Epithelial cell of esophagus (primary cell): ENCODE measurements at regions not wholly inside any gene's neighbourhood (a gene's known extent, or its start where the extent isn't known, plus 50 kb on each side); places are given as distances from the start of the nearest gene placed in this dataset.

Source experiments
- DNase-seq: peaks from one replicate; pipeline ENCODE4 v3.0.0; 2010; ENCODE audit warnings: low read depth
- H3K4me3 ChIP-seq: 2 replicates; pipeline ENCODE4 v1.5.1; 2011; ENCODE audit warnings: mild to moderate bottlenecking, low read length, control low read depth
- TF ChIP-seq, protein P1 (sequence below): IDR thresholded peaks from 2 replicates; pipeline ENCODE4 v1.5.1; 2011; ENCODE audit warnings: low read depth, mild to moderate bottlenecking, low read length, control low read depth, inconsistent platforms; ENCODE audit not compliant: insufficient read depth; ENCODE audit errors: missing control alignments

DNA sequence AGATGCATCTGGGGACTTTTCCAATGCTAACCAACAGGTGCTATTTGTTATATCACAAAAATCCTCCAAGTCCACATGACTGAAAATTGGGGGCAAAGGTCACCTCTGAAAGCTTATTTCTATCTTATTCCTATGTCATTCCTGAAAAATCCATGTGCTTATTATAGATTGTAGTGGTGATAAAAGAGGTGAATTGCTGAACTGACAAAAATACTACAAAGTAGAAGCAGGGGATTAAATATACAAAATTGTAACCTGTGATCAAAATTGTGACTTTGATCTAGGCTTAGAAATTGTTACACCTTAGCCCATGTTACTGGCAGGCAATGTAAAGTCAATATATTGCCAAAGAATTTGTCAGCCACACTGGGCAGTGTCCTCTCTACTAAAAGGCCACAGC, 62.3 kb downstream of the IER5 start:
- no peak overlapping the region for H3K4me3 ChIP-seq
- no peak for DNase-seq
- TF ChIP-seq, protein P1, sequence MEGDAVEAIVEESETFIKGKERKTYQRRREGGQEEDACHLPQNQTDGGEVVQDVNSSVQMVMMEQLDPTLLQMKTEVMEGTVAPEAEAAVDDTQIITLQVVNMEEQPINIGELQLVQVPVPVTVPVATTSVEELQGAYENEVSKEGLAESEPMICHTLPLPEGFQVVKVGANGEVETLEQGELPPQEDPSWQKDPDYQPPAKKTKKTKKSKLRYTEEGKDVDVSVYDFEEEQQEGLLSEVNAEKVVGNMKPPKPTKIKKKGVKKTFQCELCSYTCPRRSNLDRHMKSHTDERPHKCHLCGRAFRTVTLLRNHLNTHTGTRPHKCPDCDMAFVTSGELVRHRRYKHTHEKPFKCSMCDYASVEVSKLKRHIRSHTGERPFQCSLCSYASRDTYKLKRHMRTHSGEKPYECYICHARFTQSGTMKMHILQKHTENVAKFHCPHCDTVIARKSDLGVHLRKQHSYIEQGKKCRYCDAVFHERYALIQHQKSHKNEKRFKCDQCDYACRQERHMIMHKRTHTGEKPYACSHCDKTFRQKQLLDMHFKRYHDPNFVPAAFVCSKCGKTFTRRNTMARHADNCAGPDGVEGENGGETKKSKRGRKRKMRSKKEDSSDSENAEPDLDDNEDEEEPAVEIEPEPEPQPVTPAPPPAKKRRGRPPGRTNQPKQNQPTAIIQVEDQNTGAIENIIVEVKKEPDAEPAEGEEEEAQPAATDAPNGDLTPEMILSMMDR: no peak

DNA sequence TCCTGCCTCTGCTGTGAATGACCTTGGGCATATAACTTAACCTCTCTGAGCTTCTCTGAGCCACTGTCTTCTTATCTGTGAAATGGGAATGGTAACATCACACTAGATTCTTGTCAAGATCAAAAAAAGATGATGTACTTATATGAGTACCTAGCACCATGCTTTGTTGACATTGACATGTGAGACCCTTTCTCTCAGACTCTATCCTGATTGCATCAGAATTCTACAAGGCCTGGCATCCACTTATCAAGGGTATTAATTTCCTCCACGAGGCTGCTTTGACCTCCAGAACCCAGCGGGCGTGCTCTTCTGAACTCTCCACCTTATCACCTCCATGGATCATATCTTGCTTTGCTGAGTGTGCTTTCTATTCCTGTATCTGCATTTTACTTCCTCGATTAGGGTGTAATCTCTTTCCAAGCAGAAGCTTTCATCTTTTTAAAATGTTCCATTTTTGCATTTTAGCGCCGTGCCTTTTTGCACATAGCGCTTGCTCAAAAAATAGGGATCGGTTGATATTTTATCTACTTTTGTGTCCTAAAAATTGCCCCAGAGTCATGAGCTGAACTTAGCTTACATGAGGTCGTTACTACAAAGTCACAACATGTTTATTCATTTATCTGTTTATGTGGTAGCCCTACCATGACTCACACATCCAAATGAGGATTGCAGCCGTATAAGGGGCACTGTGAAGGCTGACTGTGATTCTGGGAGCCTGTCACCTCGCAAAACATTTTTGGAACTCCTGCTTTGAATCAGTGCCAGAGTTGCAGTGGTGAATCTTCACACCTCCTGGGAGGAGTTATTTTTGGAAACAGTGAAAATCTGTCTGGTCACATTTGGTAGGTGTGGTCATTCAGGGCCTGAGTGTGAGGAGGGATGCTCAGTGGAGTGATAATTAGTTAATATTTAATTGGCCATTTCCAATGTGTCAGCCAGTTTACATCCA, 63.2 kb downstream of the IER5 start:
- TF ChIP-seq, protein P1: no peak
- H3K4me3 ChIP-seq: no peak overlapping the region
- DNase-seq: no peak

DNA sequence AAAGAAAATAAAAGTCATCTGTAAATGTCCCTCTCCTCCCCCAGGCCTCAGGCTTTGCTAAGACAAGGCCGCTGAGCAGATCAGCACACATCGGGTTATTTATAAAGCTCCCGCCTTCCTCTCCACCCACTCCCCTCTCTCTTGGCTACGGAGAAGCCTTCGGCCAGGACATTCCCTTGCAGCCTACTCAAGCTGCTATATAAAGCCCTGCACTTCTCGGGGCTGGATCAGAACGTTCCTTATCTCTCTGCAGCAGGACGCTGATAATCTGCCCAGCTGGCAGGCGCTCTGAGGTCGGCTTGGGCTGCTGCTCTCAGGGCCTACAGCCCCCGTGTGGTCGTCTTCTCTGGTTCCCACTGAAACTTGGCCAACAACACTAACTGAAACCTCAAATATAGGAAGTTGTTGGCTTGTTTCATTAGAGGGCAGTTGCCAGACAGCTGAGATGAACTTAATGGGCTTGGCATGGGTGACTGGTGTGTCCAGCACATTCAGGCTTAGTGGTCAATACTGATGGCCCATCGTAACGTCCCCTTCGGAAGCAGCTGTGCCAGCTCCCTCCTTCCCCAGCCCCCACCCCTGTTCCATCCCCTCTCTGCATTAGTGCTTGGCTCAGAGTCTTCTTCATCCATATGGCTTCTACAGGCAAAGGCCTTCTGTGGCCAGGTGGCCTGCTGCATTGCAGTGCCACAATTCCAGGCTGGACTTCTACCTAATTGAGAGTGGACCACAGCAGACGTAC, 64.6 kb downstream of the IER5 start:
- TF ChIP-seq, protein P1: no peak
- no peak for DNase-seq
- H3K4me3 ChIP-seq: no peak overlapping the region

DNA sequence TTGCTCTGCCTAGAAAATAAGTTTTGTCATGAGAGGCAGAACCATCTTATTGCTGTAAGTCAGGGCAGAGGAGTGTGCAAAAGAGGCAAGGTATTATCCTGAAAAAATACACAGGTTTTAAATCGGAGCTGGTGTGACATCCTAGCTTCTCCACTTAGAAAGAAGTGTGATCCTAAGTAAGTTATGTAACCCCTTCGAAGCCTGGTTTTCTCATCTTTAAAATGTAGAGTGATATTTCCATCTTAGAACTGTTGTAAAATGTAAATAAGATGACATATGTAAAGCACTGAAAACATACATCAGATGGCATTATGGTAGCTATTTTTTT, 65.1 kb downstream of the IER5 start:
- H3K4me3 ChIP-seq: no peak overlapping the region
- TF ChIP-seq, protein P1: no peak
- DNase-seq: no peak

DNA sequence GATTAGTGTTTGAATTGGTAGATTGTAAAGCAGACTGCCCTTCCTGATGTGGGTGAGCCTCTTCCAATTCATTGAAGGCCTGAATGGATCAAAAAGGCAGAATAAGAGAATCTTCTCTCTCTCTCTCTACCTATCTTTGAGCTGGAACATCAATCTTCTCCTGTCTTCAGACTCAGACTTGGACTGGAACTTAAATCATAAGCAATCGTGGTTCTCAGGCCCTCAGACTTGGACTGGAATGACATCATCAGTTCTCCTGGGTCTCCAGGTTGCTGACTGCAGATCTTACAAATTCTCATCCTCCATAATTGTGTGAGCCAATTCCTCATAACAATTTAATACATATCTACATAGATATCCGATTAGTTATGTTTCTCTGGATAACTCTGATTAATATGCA, 66.8 kb downstream of the IER5 start:
- no peak overlapping the region for H3K4me3 ChIP-seq
- DNase-seq: no peak
- TF ChIP-seq, protein P1: no peak

DNA sequence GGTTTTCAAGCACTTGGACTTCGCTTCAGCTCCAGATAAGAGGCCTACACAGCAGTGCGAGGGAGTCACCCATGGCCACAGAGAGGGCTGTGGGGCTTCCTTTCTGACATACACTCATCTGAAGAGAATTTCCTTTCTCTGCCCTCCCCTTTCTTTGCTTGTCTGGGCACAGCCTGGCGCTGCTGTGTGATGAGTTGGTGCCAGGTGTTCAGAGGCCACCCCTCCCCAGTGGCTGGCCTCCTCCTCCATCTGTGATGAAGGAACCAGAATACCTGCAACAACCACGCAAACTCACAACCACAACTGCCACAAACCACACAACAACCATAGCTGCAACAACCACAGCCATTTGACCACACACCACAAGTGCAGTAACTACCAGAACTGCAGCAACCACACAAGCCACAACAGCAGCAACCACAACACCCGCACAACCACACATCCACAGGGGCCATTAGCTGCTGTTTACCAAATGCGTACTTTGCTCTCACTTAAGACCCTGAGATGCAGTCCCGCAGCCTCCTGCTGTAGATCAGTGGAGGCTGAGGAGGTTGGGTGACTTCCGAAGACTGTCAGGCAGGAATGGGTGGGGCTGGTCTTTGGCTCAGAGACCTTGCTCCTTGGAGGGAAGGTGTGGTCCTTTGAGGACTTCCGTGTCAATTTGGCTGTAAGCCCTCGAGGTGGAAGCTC, 71.1 kb downstream of the IER5 start:
- TF ChIP-seq, protein P1: no peak
- peak; percentile 97 for DNase-seq

More for the DNA sequence above, 71.1 kb downstream of the IER5 start:
- no peak overlapping the region for H3K4me3 ChIP-seq
